OCI-LY1 (cell line): ENCODE measurements at regions not wholly inside any gene's neighbourhood (a gene's known extent, or its start where the extent isn't known, plus 50 kb on each side); places are given as distances from the start of the nearest gene placed in this dataset.

Experiments
- CTCF ChIP-seq: fragments of 200-600 bp; sonication (generic), shearing (Covaris generic); IDR thresholded peaks from 2 replicates; pipeline ENCODE4 v1.5.1; 2017; ENCODE audit warnings: mild to moderate bottlenecking, antibody characterized with exemption, low read length, moderate library complexity, mixed read lengths
- EZH2 ChIP-seq: fragments of 200-600 bp; sonication (generic), shearing (Covaris generic); IDR thresholded peaks from 2 replicates; pipeline ENCODE4 v1.8.0; 2017; ENCODE audit warnings: borderline replicate concordance, mixed run types, mild to moderate bottlenecking, antibody characterized with exemption, low read length, moderate library complexity, mixed read lengths

DNA sequence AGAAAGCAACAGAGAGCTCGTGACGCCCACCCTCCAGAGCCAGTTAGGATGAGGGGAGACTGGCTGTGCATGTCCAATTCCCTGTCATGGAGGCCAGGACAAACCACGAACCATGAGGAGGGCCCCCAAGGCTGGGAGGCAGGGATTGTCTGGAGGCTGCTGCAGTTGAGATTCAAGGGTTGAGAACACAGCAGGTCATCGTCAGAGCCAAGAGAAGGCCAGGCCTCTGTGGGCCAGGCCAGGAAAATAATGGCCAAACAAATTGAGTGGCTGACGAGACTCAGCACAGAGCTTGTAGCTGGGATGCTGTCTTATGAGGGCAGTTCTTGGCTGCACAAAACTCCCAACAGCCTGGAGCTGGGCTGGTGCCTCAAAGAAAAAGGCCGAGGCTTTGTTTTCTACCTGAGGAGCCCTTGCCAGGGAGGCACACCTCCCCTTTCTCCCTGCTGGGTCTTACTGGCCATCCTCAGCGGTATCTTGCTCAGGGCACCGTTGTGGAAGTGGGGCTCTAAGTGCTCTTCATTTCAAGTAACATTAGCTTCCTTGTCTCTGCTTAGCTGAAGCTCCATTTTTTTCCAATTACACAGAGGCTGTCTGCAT, 665.9 kb downstream of the BCL11B start:
- TF ChIP-seq EZH2 (no peak), CTCF (no peak)
